Natural killer cell (primary cell): ENCODE measurements at regions not wholly inside any gene's neighbourhood (a gene's known extent, or its start where the extent isn't known, plus 50 kb on each side); places are given as distances from the start of the nearest gene placed in this dataset.

Source experiments
- ATAC-seq, 3 donors: fragments of 150-1000 bp in 2 of 3; fragments of 200-7000 bp in 1 of 3; cut with Tn5 transposase; 1 replicate in 1 of 3; 2 replicates in 2 of 3; pipeline ENCODE4 v1.10.0; 2021; ENCODE audit warnings: mild to moderate bottlenecking in 2 of 3, moderate library complexity in 2 of 3
- DNase-seq, 2 donors: peaks; one replicate each; pipeline versions ENCODE4 v3.0.0 to v3.0.0-alpha.2; 2013 to 2021; ENCODE audit warnings: mixed read lengths in 1 of 2
- H3K27ac ChIP-seq: one replicate; pipeline ENCODE4 v1.5.1; 2013; ENCODE audit warnings: mild to moderate bottlenecking, low read length
- H3K27me3 ChIP-seq: one replicate; pipeline ENCODE4 v1.6.1; 2013; ENCODE audit warnings: low read length; ENCODE audit not compliant: control insufficient read depth, insufficient read depth
- H3K36me3 ChIP-seq: one replicate; pipeline ENCODE4 v1.6.1; 2013; ENCODE audit warnings: low read length; ENCODE audit not compliant: control insufficient read depth, insufficient read depth
- H3K4me1 ChIP-seq: one replicate; pipeline ENCODE4 v1.6.1; 2013; ENCODE audit warnings: low read length; ENCODE audit not compliant: control insufficient read depth, insufficient read depth
- H3K4me3 ChIP-seq: one replicate; pipeline ENCODE4 v1.5.1; 2013; ENCODE audit warnings: low read length
- H3K9me3 ChIP-seq: one replicate; pipeline ENCODE4 v1.6.1; 2013; ENCODE audit warnings: low read length; ENCODE audit not compliant: control insufficient read depth, insufficient read depth
- H3K27ac Mint-ChIP-seq, 2 donors: one replicate each; pipeline ENCODE4 v1.8.0; 2022; ENCODE audit warnings: mild to moderate bottlenecking in 2 of 2, mixed read lengths in 2 of 2, moderate library complexity in 1 of 2
- H3K27me3 Mint-ChIP-seq, 2 donors: one replicate each; pipeline ENCODE4 v1.8.0; 2022; ENCODE audit warnings: low read depth in 2 of 2, mixed read lengths in 2 of 2
- H3K36me3 Mint-ChIP-seq: one replicate; pipeline ENCODE4 v1.8.0; 2022; ENCODE audit warnings: mixed read lengths
- H3K4me1 Mint-ChIP-seq, 2 donors: one replicate each; pipeline ENCODE4 v1.8.0; 2022; ENCODE audit warnings: mixed read lengths in 2 of 2
- H3K4me3 Mint-ChIP-seq: one replicate; pipeline ENCODE4 v1.8.0; 2022; ENCODE audit warnings: mild to moderate bottlenecking, moderate library complexity, mixed read lengths
- H3K9me3 Mint-ChIP-seq, 2 donors: one replicate each; pipeline ENCODE4 v1.8.0; 2022; ENCODE audit warnings: mixed read lengths in 2 of 2
- WGBS: methylation state at CpG from one replicate; pipeline ENCODE4 v1.1.7; 2013; ENCODE audit warnings: missing lambda C conversion rate; ENCODE audit not compliant: insufficient coverage; 5-methylcytosine and 5-hydroxymethylcytosine counted together
- intact Hi-C: fragments of 100-400 bp; cut with micrococcal nuclease; formaldehyde crosslinking; loops from one replicate; pipeline ENCODE4 v1.14.2; 2022
- TF ChIP-seq, protein P1 (sequence below): fragments of 200-600 bp; IDR thresholded peaks from one replicate; pipeline ENCODE4 v1.8.0; 2022; ENCODE audit warnings: antibody characterized with exemption

- Histone ChIP-seq H3K4me1 (peaks cover 27% of the 10 kb centered on the region), H3K9me3 (no peaks in the 10 kb centered on the region), H3K27ac (no peak overlapping the region), H3K36me3 (no peaks in the 10 kb centered on the region), H3K4me3 (no peak overlapping the region), H3K27me3 (peaks cover 4% of the 10 kb centered on the region)
- ATAC-seq (no peak), DNase-seq (no peak)
- no peak overlapping the region for H3K4me3 Mint-ChIP-seq
- intact Hi-C loops, result no loop called here
- H3K27me3 Mint-ChIP-seq, result peaks cover 51 to 75% of the 10 kb centered on the region in 2 donors
- 94% methylated on average over 4 of the region's 4 CpGs for WGBS
- H3K27ac Mint-ChIP-seq, result no peak overlapping the region
- no peaks in the 10 kb centered on the region for H3K9me3 Mint-ChIP-seq
- TF ChIP-seq, protein P1, sequence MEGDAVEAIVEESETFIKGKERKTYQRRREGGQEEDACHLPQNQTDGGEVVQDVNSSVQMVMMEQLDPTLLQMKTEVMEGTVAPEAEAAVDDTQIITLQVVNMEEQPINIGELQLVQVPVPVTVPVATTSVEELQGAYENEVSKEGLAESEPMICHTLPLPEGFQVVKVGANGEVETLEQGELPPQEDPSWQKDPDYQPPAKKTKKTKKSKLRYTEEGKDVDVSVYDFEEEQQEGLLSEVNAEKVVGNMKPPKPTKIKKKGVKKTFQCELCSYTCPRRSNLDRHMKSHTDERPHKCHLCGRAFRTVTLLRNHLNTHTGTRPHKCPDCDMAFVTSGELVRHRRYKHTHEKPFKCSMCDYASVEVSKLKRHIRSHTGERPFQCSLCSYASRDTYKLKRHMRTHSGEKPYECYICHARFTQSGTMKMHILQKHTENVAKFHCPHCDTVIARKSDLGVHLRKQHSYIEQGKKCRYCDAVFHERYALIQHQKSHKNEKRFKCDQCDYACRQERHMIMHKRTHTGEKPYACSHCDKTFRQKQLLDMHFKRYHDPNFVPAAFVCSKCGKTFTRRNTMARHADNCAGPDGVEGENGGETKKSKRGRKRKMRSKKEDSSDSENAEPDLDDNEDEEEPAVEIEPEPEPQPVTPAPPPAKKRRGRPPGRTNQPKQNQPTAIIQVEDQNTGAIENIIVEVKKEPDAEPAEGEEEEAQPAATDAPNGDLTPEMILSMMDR, result no peak
- peaks cover 43 to 44% of the 10 kb centered on the region in 2 donors for H3K4me1 Mint-ChIP-seq
- H3K36me3 Mint-ChIP-seq, result no peaks in the 10 kb centered on the region
Observed at GRCh38 chr15:39498629-39499028, 82.2 kb upstream of the THBS1 start.

DNA sequence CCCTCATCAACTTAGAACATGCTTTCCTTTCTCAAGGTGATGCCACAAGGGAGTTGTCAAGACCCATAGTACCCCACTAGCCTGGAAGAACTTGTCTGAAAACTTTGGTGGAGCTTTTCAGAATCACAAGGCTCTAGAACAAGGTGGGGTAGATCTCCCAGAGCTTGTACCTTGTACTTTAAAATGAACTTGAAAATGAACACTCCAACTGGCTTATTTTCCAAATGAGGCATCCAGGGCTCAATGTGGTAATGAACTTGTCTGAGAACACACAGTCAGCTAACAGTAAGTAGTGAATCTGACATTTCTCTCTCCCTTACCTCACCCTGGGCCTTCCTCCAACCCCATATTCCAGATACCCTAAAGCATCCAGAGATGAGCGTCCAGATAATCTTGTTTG, 81.8 kb upstream of the THBS1 start:
- TF ChIP-seq, protein P1, result no peak
- no peak for ATAC-seq
- H3K4me3 Mint-ChIP-seq, result no peak overlapping the region
- intact Hi-C loops, result no loop called here
- no peak for DNase-seq
- peaks cover 25% of the 10 kb centered on the region for H3K4me1 ChIP-seq
- H3K9me3 Mint-ChIP-seq, result no peaks in the 10 kb centered on the region
- H3K36me3 ChIP-seq, result no peaks in the 10 kb centered on the region
- no peaks in the 10 kb centered on the region for H3K9me3 ChIP-seq
- WGBS, result 100% methylated on average over 1 of the region's 1 CpG
- H3K4me1 Mint-ChIP-seq, result peaks cover 40% of the 10 kb centered on the region in 2 donors
- peaks cover 4% of the 10 kb centered on the region for H3K27me3 ChIP-seq
- peaks cover 49 to 71% of the 10 kb centered on the region in 2 donors for H3K27me3 Mint-ChIP-seq
- no peak overlapping the region for H3K27ac ChIP-seq
- H3K4me3 ChIP-seq, result no peak overlapping the region
- no peak overlapping the region for H3K27ac Mint-ChIP-seq
- H3K36me3 Mint-ChIP-seq, result no peaks in the 10 kb centered on the region

- H3K27ac Mint-ChIP-seq, result no peak overlapping the region
- H3K4me1 ChIP-seq, result peaks cover 24% of the 10 kb centered on the region
- no peak for DNase-seq
- no peaks in the 10 kb centered on the region for H3K36me3 Mint-ChIP-seq
- peaks cover 46 to 67% of the 10 kb centered on the region in 2 donors for H3K27me3 Mint-ChIP-seq
- no peaks in the 10 kb centered on the region for H3K9me3 Mint-ChIP-seq
- no peak overlapping the region for H3K4me3 Mint-ChIP-seq
- H3K9me3 ChIP-seq, result no peaks in the 10 kb centered on the region
- 85% methylated on average over 4 of the region's 4 CpGs for whole genome bisulfite sequencing
- H3K36me3 ChIP-seq, result no peaks in the 10 kb centered on the region
- no peak overlapping the region for H3K27ac ChIP-seq
- H3K4me3 ChIP-seq, result no peak overlapping the region
- no peak for ATAC-seq
- H3K4me1 Mint-ChIP-seq, result peaks cover 34% of the 10 kb centered on the region in 2 donors
- TF ChIP-seq, protein P1, result no peak
- peaks cover 4% of the 10 kb centered on the region for H3K27me3 ChIP-seq
- intact Hi-C loops, result no loop called here
Observed at GRCh38 chr15:39499681-39500080, 81.2 kb upstream of the THBS1 start.

DNA sequence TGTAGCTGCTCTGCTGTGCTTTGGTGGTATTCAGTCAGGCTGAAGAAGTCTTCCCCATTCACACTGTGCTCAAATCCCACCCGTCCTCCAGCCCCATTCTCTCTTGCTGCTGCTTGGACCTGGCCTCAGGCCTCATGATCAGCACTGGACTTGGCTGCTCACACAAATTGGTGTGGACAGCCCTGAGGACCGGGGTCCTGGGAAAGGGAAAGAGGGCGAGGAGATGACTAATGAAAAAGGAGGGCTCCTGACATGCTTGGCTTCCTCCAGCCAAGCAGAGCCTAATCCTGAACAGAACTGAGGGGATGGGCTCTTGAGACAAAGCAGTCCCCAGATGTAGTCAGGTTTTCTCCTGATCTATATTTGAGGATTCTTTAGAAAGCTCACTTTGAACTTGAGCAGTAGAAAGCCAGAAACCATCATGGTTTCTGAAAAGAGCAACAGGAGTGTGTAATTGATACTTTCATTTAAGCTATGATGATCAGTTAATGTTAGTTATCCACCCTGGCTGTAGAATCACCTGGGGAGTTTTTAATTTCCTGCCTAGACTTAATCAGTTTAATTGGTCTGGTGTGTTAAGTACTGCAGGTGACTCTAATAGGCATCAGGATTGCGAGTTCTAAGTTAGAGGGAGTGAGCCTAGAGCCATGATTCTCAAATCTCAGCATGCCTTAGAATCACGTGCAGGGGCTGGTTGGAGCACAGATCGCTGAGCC, 79.4 kb upstream of the THBS1 start:
- Histone ChIP-seq H3K27me3 (peaks cover 2% of the 10 kb centered on the region), H3K9me3 (no peaks in the 10 kb centered on the region), H3K36me3 (no peaks in the 10 kb centered on the region), H3K4me1 (peaks cover 19% of the 10 kb centered on the region), H3K4me3 (no peak overlapping the region), H3K27ac (no peak overlapping the region)
- peaks cover 20 to 21% of the 10 kb centered on the region in 2 donors for H3K4me1 Mint-ChIP-seq
- intact Hi-C loops, result no loop called here
- H3K4me3 Mint-ChIP-seq, result no peak overlapping the region
- TF ChIP-seq, protein P1, result no peak
- no peaks in the 10 kb centered on the region for H3K36me3 Mint-ChIP-seq
- 94% methylated on average over 6 of the region's 6 CpGs for WGBS
- ATAC-seq (no peak), DNase-seq (no peak)
- no peaks in the 10 kb centered on the region for H3K9me3 Mint-ChIP-seq
- no peak overlapping the region for H3K27ac Mint-ChIP-seq
- H3K27me3 Mint-ChIP-seq, result peaks cover 38 to 56% of the 10 kb centered on the region in 2 donors
